ENCODE measurements at regions not wholly inside any gene's neighbourhood (a gene's known extent, or its start where the extent isn't known, plus 50 kb on each side); places are given as distances from the start of the nearest gene placed in this dataset.

DNA sequence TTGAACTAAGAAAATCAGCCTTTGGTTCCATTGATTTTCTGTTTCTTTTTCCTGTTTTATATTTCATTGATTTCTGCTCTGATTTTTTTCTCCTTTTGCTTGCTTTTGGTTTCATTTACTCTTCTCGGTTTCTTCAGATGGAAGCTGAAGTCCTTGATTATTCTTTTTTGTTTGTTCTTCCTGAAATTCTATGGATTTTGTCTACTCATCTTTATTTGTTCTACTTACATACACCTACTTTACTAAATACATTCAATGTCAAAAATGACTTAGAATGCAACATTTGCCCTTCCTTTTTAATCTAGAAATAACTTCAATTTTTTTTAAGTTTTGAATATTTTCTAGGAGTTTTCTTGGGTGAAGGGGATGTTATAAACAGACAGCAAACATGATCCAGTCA lies 612.5 kb downstream of the METTL4 start (continued):
- TF ChIP-seq, protein P1, sequence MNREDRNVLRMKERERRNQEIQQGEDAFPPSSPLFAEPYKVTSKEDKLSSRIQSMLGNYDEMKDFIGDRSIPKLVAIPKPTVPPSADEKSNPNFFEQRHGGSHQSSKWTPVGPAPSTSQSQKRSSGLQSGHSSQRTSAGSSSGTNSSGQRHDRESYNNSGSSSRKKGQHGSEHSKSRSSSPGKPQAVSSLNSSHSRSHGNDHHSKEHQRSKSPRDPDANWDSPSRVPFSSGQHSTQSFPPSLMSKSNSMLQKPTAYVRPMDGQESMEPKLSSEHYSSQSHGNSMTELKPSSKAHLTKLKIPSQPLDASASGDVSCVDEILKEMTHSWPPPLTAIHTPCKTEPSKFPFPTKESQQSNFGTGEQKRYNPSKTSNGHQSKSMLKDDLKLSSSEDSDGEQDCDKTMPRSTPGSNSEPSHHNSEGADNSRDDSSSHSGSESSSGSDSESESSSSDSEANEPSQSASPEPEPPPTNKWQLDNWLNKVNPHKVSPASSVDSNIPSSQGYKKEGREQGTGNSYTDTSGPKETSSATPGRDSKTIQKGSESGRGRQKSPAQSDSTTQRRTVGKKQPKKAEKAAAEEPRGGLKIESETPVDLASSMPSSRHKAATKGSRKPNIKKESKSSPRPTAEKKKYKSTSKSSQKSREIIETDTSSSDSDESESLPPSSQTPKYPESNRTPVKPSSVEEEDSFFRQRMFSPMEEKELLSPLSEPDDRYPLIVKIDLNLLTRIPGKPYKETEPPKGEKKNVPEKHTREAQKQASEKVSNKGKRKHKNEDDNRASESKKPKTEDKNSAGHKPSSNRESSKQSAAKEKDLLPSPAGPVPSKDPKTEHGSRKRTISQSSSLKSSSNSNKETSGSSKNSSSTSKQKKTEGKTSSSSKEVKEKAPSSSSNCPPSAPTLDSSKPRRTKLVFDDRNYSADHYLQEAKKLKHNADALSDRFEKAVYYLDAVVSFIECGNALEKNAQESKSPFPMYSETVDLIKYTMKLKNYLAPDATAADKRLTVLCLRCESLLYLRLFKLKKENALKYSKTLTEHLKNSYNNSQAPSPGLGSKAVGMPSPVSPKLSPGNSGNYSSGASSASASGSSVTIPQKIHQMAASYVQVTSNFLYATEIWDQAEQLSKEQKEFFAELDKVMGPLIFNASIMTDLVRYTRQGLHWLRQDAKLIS (CRISPR knock-in tag; IDR thresholded peaks at IDR 0.05; ENCODE audit: borderline replicate concordance): no peak
- TF ChIP-seq, protein P2, sequence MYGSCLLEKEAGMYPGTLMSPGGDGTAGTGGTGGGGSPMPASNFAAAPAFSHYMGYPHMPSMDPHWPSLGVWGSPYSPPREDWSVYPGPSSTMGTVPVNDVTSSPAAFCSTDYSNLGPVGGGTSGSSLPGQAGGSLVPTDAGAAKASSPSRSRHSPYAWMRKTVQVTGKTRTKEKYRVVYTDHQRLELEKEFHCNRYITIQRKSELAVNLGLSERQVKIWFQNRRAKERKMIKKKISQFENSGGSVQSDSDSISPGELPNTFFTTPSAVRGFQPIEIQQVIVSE (CRISPR knock-in tag; IDR thresholded peaks at IDR 0.05; ENCODE audit: borderline replicate concordance): no peak

DNA sequence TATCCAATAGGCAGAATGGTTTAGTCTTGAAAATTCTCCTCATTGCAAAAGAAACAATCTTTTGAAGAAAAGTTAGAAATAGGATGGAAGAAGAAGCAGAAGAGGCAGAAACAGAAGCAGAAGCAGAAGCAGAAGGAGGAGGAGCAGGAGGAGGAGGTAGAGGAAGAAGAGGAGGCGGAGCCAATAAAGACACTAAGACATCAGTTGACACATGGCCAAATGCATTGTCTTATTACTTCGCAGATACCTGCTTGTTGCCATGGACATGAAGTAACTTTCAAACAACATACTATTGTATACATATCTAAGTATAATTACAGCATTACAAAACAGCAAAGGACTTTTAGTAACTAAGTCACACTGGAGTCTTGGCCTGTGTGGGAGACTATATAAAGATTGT lies 606.3 kb downstream of the METTL4 start:
- DNase-seq (ENCODE audit: low spot score): no peak
- no peak for ATAC-seq
- no peaks in the 10 kb centered on the region for H3K36me3 Mint-ChIP-seq
- H3K9me3 Mint-ChIP-seq: peaks cover 13% of the 10 kb centered on the region
- no peak overlapping the region for H3K27ac Mint-ChIP-seq
- no peak overlapping the region for H3K4me3 Mint-ChIP-seq
- TF ChIP-seq GTF2I (CRISPR knock-in tag; conservative IDR thresholded peaks at IDR 0.05) (no peak), ETV6 (CRISPR knock-in tag; IDR thresholded peaks at IDR 0.05) (no peak), SOX15 (CRISPR knock-in tag; IDR thresholded peaks at IDR 0.05) (no peak), TEAD1 (CRISPR knock-in tag; IDR thresholded peaks at IDR 0.05) (no peak), ZNF671 (CRISPR knock-in tag; IDR thresholded peaks at IDR 0.05) (no peak), NFE2L1 (CRISPR knock-in tag; IDR thresholded peaks at IDR 0.05) (no peak), TP53 (CRISPR knock-in tag; IDR thresholded peaks at IDR 0.05) (no peak), KAT7 (CRISPR knock-in tag; IDR thresholded peaks at IDR 0.05; ENCODE audit: borderline replicate concordance) (no peak), CREM (CRISPR knock-in tag; IDR thresholded peaks at IDR 0.05) (no peak), ZNF138 (CRISPR knock-in tag; conservative IDR thresholded peaks at IDR 0.05) (no peak), CREB1 (CRISPR knock-in tag; IDR thresholded peaks at IDR 0.05) (no peak), TCF7 (CRISPR knock-in tag; IDR thresholded peaks at IDR 0.05; ENCODE audit: low read depth) (no peak), NFYB (CRISPR knock-in tag; conservative IDR thresholded peaks at IDR 0.05; ENCODE audit: low read depth) (no peak), GABPB1 (CRISPR knock-in tag; IDR thresholded peaks at IDR 0.05) (no peak), ZNF416 (CRISPR knock-in tag; IDR thresholded peaks at IDR 0.05) (no peak)
- TF ChIP-seq, protein P3, sequence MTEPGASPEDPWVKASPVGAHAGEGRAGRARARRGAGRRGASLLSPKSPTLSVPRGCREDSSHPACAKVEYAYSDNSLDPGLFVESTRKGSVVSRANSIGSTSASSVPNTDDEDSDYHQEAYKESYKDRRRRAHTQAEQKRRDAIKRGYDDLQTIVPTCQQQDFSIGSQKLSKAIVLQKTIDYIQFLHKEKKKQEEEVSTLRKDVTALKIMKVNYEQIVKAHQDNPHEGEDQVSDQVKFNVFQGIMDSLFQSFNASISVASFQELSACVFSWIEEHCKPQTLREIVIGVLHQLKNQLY (CRISPR knock-in tag; IDR thresholded peaks at IDR 0.05): no peak
- TF ChIP-seq, protein P4, sequence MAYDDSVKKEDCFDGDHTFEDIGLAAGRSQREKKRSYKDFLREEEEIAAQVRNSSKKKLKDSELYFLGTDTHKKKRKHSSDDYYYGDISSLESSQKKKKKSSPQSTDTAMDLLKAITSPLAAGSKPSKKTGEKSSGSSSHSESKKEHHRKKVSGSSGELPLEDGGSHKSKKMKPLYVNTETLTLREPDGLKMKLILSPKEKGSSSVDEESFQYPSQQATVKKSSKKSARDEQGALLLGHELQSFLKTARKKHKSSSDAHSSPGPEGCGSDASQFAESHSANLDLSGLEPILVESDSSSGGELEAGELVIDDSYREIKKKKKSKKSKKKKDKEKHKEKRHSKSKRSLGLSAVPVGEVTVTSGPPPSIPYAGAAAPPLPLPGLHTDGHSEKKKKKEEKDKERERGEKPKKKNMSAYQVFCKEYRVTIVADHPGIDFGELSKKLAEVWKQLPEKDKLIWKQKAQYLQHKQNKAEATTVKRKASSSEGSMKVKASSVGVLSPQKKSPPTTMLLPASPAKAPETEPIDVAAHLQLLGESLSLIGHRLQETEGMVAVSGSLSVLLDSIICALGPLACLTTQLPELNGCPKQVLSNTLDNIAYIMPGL (CRISPR knock-in tag; IDR thresholded peaks at IDR 0.05): no peak
- TF ChIP-seq, protein P5, sequence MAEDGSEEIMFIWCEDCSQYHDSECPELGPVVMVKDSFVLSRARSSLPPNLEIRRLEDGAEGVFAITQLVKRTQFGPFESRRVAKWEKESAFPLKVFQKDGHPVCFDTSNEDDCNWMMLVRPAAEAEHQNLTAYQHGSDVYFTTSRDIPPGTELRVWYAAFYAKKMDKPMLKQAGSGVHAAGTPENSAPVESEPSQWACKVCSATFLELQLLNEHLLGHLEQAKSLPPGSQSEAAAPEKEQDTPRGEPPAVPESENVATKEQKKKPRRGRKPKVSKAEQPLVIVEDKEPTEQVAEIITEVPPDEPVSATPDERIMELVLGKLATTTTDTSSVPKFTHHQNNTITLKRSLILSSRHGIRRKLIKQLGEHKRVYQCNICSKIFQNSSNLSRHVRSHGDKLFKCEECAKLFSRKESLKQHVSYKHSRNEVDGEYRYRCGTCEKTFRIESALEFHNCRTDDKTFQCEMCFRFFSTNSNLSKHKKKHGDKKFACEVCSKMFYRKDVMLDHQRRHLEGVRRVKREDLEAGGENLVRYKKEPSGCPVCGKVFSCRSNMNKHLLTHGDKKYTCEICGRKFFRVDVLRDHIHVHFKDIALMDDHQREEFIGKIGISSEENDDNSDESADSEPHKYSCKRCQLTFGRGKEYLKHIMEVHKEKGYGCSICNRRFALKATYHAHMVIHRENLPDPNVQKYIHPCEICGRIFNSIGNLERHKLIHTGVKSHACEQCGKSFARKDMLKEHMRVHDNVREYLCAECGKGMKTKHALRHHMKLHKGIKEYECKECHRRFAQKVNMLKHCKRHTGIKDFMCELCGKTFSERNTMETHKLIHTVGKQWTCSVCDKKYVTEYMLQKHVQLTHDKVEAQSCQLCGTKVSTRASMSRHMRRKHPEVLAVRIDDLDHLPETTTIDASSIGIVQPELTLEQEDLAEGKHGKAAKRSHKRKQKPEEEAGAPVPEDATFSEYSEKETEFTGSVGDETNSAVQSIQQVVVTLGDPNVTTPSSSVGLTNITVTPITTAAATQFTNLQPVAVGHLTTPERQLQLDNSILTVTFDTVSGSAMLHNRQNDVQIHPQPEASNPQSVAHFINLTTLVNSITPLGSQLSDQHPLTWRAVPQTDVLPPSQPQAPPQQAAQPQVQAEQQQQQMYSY (CRISPR knock-in tag; IDR thresholded peaks at IDR 0.05): no peak
- TF ChIP-seq, protein P6, sequence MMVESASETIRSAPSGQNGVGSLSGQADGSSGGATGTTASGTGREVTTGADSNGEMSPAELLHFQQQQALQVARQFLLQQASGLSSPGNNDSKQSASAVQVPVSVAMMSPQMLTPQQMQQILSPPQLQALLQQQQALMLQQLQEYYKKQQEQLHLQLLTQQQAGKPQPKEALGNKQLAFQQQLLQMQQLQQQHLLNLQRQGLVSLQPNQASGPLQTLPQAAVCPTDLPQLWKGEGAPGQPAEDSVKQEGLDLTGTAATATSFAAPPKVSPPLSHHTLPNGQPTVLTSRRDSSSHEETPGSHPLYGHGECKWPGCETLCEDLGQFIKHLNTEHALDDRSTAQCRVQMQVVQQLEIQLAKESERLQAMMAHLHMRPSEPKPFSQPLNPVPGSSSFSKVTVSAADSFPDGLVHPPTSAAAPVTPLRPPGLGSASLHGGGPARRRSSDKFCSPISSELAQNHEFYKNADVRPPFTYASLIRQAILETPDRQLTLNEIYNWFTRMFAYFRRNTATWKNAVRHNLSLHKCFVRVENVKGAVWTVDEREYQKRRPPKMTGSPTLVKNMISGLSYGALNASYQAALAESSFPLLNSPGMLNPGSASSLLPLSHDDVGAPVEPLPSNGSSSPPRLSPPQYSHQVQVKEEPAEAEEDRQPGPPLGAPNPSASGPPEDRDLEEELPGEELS (CRISPR knock-in tag; IDR thresholded peaks at IDR 0.05): no peak
- H3K27me3 Mint-ChIP-seq (ENCODE audit: low read depth): peaks cover 13% of the 10 kb centered on the region
- H3K4me1 Mint-ChIP-seq: peaks cover 7% of the 10 kb centered on the region
- ChIA-PET CTCF (no interaction called here), POLR2A (no interaction called here)

Data from WTC11 (cell line).